ENCODE measurements at regions not wholly inside any gene's neighbourhood (a gene's known extent, or its start where the extent isn't known, plus 50 kb on each side); places are given as distances from the start of the nearest gene placed in this dataset.
"Not testable (repeated sequence)": the region's sequence is repeated elsewhere in the genome, so short reads cannot be mapped to it uniquely, and the experiment has no call there.

GRCh38 chr4:3648195-3648594 is 116.0 kb upstream of the LRPAP1 start:
- no peak for DNase-seq (ENCODE audit: low spot score)

GRCh38 chr4:3647421-3647820 is 115.2 kb upstream of the LRPAP1 start:
- no peak for DNase-seq (ENCODE audit: low spot score)

GRCh38 chr4:3645711-3646679 is 113.8 kb upstream of the LRPAP1 start:
- no peak for DNase-seq (ENCODE audit: low spot score)

GRCh38 chr4:3644849-3645627 is 112.8 kb upstream of the LRPAP1 start:
- DNase-seq (ENCODE audit: low spot score): no peak

- no peak for DNase-seq (ENCODE audit: low spot score)
Measured at GRCh38 chr4:3643518-3644433, 111.6 kb upstream of the LRPAP1 start.

GRCh38 chr4:3642806-3643517 is 110.7 kb upstream of the LRPAP1 start:
- no peak for DNase-seq (ENCODE audit: low spot score)

- no peak for DNase-seq (ENCODE audit: low spot score)
Measured at GRCh38 chr4:3642056-3642630, 109.9 kb upstream of the LRPAP1 start.

GRCh38 chr4:3641501-3641900 is 109.3 kb upstream of the LRPAP1 start:
- DNase-seq (ENCODE audit: low spot score): no peak

GRCh38 chr4:3640587-3640962 is 108.4 kb upstream of the LRPAP1 start:
- no peak for DNase-seq (ENCODE audit: low spot score)

DNA sequence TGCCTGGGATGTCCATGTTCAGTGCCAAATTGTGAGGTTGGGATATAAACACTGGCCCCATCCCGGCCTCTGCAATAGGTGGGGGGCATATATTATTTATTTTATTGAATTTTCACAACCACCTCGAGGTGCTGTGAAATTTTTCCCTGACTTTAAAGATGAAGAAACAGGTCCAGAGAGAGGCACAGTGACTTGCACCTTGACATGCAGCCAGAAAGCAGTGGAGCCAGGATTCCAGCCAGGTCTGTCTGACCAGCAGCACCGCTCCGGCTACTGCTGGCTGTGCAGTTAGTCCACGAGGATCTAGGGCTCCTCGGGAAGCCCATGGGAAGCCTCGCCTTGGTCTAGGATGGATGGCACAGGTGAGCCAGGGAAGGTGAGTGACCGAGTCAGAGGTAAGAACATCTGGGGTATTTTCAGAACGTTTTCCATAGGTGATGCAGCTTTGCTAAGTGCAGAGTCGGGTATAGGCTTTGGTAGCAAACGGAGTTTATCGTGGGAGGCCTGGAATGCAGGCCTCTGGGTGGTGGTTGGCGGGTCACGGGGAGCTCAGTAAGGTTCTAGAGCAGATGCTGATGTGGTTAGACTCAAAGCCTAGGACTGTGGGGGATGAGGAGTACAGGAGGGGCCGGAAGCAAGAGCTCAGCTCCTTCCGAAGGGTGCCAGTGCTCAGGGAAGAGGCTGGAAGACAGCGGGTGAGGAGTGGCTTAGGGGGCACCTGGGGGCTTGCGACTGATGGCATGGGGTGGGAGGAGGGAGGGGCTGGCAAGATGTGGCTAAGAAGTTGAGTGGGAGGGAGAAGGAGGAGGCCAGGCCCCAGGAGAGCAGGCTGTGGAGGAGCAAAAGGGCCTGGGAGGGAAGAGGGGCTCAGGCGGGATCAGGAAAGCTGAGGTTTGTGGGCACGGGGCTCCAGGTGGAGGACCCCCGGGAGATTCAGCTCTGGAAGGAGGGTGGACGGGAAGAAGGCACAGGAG is 107.7 kb upstream of the LRPAP1 start:
- DNase-seq (ENCODE audit: low spot score): no peak

DNA sequence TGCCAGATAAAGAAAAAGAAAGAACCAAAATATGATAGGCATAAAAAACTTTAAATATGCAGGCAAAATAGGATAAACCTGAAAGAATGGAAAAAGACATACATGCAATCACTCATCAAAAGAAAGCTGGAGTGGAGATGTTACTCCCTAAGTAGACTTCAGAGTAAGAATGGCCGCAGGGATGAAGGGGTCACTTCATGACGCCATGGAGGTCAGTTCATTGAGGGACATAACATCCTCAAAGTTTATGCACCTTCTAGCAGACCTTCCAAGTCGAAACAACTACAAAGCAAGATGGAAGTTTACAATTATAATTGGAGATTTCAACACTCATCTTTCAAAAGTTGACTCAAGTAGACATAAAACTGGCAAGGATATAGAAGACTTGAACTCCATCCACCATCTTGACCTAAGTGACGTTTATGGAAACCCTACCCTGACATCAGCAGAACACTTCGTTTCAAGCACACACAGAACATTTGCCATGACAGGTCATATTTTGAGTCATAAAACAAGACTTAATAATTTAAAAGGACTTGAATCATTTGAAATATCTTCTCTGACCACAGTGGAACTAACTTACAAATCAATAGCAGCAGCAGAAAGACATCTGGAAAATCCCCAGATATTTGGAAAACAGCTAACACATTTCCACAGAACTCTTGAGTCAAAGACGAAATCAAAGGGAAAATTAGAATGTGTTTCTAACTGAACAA is 106.0 kb upstream of the LRPAP1 start:
- DNase-seq (ENCODE audit: low spot score): no peak

DNA sequence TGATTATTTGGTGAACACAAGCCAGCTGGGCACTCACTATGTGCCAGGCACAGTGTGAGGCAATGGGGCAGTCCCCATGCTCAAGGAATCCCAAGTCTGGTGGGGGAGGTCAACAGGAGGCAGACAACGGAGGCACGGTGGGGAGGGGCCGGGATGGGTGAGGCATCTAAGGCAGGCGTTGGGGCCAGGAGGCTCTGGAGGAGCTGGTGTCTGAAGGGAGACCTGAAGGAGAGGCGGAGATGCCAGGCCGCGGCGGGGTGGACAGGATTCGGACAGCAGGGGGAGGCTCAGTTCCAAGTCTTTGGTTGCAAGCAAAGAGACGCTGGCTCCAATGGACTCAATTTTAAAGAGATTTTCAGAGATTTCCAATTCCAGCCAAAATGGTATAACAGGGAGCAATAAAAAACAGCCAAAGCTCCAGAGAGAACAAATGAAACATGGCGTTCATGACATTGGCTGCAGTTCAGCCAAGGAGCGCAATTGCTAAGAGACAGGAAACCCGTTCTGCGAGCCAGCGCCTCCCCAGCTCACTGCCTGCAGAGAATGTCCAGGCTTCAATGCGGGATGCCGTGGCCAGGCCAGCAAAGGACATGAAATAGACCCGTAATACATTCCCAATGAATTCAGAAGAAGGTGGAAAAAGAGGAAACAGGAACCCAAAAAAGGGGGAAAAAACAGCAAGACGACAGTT is 105.2 kb upstream of the LRPAP1 start:
- DNase-seq (ENCODE audit: low spot score): no peak

GRCh38 chr4:3636646-3637320 is 104.6 kb upstream of the LRPAP1 start:
- DNase-seq (ENCODE audit: low spot score): no peak

DNA sequence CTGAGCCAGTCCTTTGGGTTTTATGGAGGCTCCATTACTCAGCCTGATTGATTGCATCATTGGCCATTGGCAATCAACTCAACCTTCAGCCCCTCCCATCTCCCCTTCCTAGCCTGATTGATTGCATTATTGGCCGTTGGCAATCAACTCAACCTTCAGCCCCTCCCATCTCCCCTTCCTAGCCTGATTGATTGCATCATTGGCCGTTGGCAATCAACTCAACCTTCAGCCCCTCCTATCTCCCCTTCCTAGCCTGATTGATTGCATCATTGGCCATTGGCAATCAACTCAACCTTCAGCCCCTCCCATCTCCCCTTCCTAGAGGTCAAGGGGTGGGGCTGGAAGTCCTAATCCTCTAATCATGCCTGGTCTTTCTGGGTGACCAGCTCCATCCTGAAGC is 103.8 kb upstream of the LRPAP1 start:
- DNase-seq (ENCODE audit: low spot score): not testable (repeated sequence)

- no peak for DNase-seq (ENCODE audit: low spot score)
Measured at GRCh38 chr4:3634894-3635820, 102.9 kb upstream of the LRPAP1 start.

- no peak for DNase-seq (ENCODE audit: low spot score)
Measured at GRCh38 chr4:3634281-3634857, 102.1 kb upstream of the LRPAP1 start.

Data from ecto neural progenitor cell (in vitro differentiated cells).